HG03025 (cell line): ENCODE measurements at regions not wholly inside any gene's neighbourhood (a gene's known extent, or its start where the extent isn't known, plus 50 kb on each side); places are given as distances from the start of the nearest gene placed in this dataset.
"Not testable (repeated sequence)": the region's sequence is repeated elsewhere in the genome, so short reads cannot be mapped to it uniquely, and the experiment has no call there.

Experiments used
- ATAC-seq: cut with Tn5 transposase; IDR thresholded peaks from one replicate; pipeline ENCODE4 v1.9.1; 2021; ENCODE audit warnings: mild to moderate bottlenecking, moderate library complexity; ENCODE audit not compliant: unreplicated experiment, low FRiP score

- no peak for ATAC-seq
These were observed 550.3 kb downstream of the SUCLG1 start for GRCh38 chr2:83908750-83909149.

GRCh38 chr2:83901317-83901716 is 557.8 kb downstream of the SUCLG1 start:
- no peak for ATAC-seq

GRCh38 chr2:83900862-83901261 is 558.2 kb downstream of the SUCLG1 start:
- no peak for ATAC-seq

GRCh38 chr2:83899271-83899670 is 559.8 kb downstream of the SUCLG1 start:
- no peak for ATAC-seq

- no peak for ATAC-seq
These were observed 564.1 kb downstream of the SUCLG1 start for GRCh38 chr2:83894976-83895375.

GRCh38 chr2:83887757-83888156 is 571.3 kb downstream of the SUCLG1 start:
- ATAC-seq = no peak

GRCh38 chr2:83879127-83879526 is 580.0 kb downstream of the SUCLG1 start:
- ATAC-seq = no peak

- ATAC-seq = not testable (repeated sequence)
These were observed 581.8 kb downstream of the SUCLG1 start for GRCh38 chr2:83877261-83877660.

GRCh38 chr2:83874712-83875430 is 584.2 kb downstream of the SUCLG1 start:
- no peak for ATAC-seq

GRCh38 chr2:83874066-83874465 is 585.0 kb downstream of the SUCLG1 start:
- no peak for ATAC-seq

GRCh38 chr2:83873110-83873509 is 586.0 kb downstream of the SUCLG1 start:
- no peak for ATAC-seq

- no peak for ATAC-seq
These were observed 592.9 kb downstream of the SUCLG1 start for GRCh38 chr2:83866211-83866610.

- no peak for ATAC-seq
These were observed 596.5 kb downstream of the SUCLG1 start for GRCh38 chr2:83862600-83862999.

GRCh38 chr2:83860320-83860719 is 598.8 kb downstream of the SUCLG1 start:
- ATAC-seq = no peak

- no peak for ATAC-seq
These were observed 599.5 kb downstream of the SUCLG1 start for GRCh38 chr2:83859553-83859952.

GRCh38 chr2:83851066-83851465 is 608.0 kb downstream of the SUCLG1 start:
- ATAC-seq = no peak

GRCh38 chr2:83850071-83850725 is 608.9 kb downstream of the SUCLG1 start:
- no peak for ATAC-seq

GRCh38 chr2:83844490-83844889 is 614.6 kb downstream of the SUCLG1 start:
- ATAC-seq = no peak

GRCh38 chr2:83842421-83842820 is 616.7 kb downstream of the SUCLG1 start:
- ATAC-seq = no peak

GRCh38 chr2:83837823-83838222 is 621.3 kb downstream of the SUCLG1 start:
- ATAC-seq = no peak

- ATAC-seq = no peak
These were observed 631.5 kb downstream of the SUCLG1 start for GRCh38 chr2:83827618-83828017.

- ATAC-seq = no peak
These were observed 632.5 kb downstream of the SUCLG1 start for GRCh38 chr2:83826577-83826976.
